Peyer's patch (tissue), 4 donors: ENCODE measurements at regions not wholly inside any gene's neighbourhood (a gene's known extent, or its start where the extent isn't known, plus 50 kb on each side); places are given as distances from the start of the nearest gene placed in this dataset.
"Not testable (repeated sequence)": the region's sequence is repeated elsewhere in the genome, so short reads cannot be mapped to it uniquely, and the experiment has no call there.

Experiments
- DNase-seq, 3 donors: peaks; one replicate each; pipeline ENCODE4 v3.0.0-alpha.2; 2017 to 2019
- H3K27ac ChIP-seq, 4 donors: fragments of 200-600 bp; sonication (generic); one replicate each; pipeline ENCODE4 v1.5.1; 2016 to 2019
- H3K27me3 ChIP-seq, 2 donors: fragments of 200-600 bp; sonication (generic); one replicate each; pipeline ENCODE4 v1.5.1; 2019
- H3K36me3 ChIP-seq, 3 donors: fragments of 200-600 bp; sonication (generic); one replicate each; pipeline ENCODE4 v1.5.1; 2016 to 2019
- H3K4me1 ChIP-seq, 4 donors: fragments of 200-600 bp; sonication (generic); one replicate each; pipeline ENCODE4 v1.5.1; 2016 to 2019
- H3K4me3 ChIP-seq, 4 donors: fragments of 200-600 bp; sonication (generic); 1 replicate in 3 of 4; 2 replicates in 1 of 4; pipeline ENCODE4 v1.5.1; 2016 to 2019; ENCODE audit warnings: mild to moderate bottlenecking in 1 of 4
- H3K9me3 ChIP-seq, 4 donors: fragments of 200-600 bp; sonication (generic); one replicate each; pipeline ENCODE4 v1.5.1; 2016 to 2019; ENCODE audit warnings: mild to moderate bottlenecking in 1 of 4
- POLR2A ChIP-seq, 2 donors: fragments of 450-650 bp; IDR thresholded peaks; one replicate each; pipeline ENCODE4 v1.5.1; 2017; ENCODE audit warnings: antibody characterized with exemption in 2 of 2, mild to moderate bottlenecking in 2 of 2, moderate library complexity in 2 of 2
- TF ChIP-seq, protein P1 (sequence below), 6 experiments: fragments of 450-650 bp in 4 of 6; fragments of 200-600 bp in 2 of 6; sonication (generic) in 1 of 6; IDR thresholded peaks; one replicate each; pipeline ENCODE4 v1.5.1; 2017 to 2019; ENCODE audit warnings: antibody characterized with exemption in 6 of 6, mild to moderate bottlenecking in 3 of 6, moderate library complexity in 1 of 6

DNA sequence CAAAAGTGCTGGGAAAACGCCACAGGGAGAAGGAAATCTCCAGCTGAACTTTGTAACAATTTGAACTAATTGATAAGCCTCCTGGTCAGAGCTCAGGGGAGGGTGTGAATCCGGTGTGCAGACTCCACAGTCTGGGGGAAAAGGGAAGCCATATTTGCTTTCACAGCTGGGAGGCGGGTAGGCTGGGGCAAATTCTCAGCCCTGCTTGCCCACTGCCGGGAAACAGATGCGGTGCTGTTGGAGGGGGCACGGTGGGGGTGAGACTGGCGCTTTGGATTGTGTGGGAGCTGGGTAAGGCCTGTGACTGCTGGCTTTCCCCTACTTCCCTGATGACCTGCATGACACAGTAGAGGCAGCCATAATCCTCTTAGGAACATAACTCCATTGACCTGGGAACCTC is 134.8 kb downstream of the ADCYAP1 start:
- no peaks in the 10 kb centered on the region for H3K4me1 ChIP-seq
- no peaks in the 10 kb centered on the region for H3K36me3 ChIP-seq
- TF ChIP-seq, protein P1, sequence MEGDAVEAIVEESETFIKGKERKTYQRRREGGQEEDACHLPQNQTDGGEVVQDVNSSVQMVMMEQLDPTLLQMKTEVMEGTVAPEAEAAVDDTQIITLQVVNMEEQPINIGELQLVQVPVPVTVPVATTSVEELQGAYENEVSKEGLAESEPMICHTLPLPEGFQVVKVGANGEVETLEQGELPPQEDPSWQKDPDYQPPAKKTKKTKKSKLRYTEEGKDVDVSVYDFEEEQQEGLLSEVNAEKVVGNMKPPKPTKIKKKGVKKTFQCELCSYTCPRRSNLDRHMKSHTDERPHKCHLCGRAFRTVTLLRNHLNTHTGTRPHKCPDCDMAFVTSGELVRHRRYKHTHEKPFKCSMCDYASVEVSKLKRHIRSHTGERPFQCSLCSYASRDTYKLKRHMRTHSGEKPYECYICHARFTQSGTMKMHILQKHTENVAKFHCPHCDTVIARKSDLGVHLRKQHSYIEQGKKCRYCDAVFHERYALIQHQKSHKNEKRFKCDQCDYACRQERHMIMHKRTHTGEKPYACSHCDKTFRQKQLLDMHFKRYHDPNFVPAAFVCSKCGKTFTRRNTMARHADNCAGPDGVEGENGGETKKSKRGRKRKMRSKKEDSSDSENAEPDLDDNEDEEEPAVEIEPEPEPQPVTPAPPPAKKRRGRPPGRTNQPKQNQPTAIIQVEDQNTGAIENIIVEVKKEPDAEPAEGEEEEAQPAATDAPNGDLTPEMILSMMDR (IDR thresholded peaks at IDR 0.05): no peak
- TF ChIP-seq POLR2A (IDR thresholded peaks at IDR 0.05): no peak
- DNase-seq: no peak
- no peak overlapping the region for H3K27ac ChIP-seq
- no peaks in the 10 kb centered on the region for H3K27me3 ChIP-seq
- H3K4me3 ChIP-seq: no peak overlapping the region
- H3K9me3 ChIP-seq: no peaks in the 10 kb centered on the region

DNA sequence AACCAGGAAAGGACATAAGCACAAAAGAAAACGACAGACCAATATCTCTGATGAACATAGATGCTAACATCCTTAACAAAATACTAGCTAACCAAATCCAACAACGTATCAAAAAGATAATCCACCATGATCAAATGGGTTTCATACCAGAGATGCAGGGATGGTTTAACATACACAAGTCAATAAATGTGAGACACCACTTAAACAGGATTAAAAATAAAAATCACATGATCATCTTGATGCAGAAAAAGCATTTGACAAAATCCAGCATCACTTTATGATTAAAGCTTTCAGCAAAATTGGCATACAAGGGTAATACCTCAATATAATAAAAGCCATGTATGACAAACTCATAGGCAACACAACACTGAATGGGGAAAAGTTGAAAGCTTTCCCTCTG is 138.4 kb downstream of the ADCYAP1 start:
- DNase-seq, H3K36me3 ChIP-seq, H3K4me3 ChIP-seq, H3K27me3 ChIP-seq, H3K4me1 ChIP-seq, H3K9me3 ChIP-seq, H3K27ac ChIP-seq: not testable (repeated sequence)

DNA sequence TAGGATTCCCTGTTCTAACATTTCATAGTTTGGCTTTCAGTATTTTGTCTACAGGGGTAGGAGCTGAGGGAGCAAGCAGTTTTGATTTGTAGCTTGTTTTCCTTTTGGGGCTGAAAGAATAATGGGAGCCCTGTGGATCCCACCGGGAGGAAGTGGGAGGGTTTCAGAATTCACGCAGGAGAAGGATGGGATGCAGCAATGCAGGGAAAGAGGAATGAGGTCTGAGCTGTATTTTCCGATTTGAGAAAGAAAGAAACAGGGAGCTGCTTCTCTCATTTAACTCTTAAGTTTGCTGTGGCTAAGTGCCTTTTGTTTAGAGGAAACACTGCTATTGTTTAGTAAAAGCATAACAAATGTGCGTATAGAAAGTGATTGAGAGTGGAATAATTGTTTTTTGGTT is 141.0 kb downstream of the ADCYAP1 start:
- DNase-seq: no peak
- Histone ChIP-seq H3K9me3 (no peaks in the 10 kb centered on the region), H3K36me3 (no peaks in the 10 kb centered on the region), H3K27me3 (no peaks in the 10 kb centered on the region), H3K4me3 (no peak overlapping the region), H3K4me1 (no peaks in the 10 kb centered on the region), H3K27ac (no peak overlapping the region)
- TF ChIP-seq, protein P1 (IDR thresholded peaks at IDR 0.05): no peak
- no peak for TF ChIP-seq POLR2A (IDR thresholded peaks at IDR 0.05)

DNA sequence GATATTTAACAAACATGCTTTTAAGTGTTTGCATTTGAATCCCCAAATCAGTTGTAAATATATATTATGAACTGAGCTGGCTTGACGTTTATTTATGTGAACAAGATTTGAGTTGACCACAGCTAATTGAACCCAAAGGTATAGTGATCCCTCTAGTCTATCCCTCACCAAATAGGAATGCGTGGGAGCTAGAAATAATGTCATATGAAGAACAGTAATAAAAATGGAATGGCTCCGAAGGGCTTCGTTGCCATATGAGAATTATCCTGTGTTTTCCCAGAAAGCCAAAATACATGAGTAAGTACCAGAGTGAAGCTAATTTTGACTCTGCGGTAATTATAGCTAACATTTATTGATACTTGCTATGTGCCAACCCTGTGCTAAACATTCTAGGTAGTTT is 142.7 kb downstream of the ADCYAP1 start:
- Histone ChIP-seq H3K27ac (no peak overlapping the region), H3K27me3 (no peaks in the 10 kb centered on the region), H3K9me3 (no peaks in the 10 kb centered on the region), H3K36me3 (no peaks in the 10 kb centered on the region), H3K4me1 (no peaks in the 10 kb centered on the region), H3K4me3 (no peak overlapping the region)
- no peak for DNase-seq
- TF ChIP-seq, protein P1 (IDR thresholded peaks at IDR 0.05): no peak
- TF ChIP-seq POLR2A (IDR thresholded peaks at IDR 0.05): no peak

DNA sequence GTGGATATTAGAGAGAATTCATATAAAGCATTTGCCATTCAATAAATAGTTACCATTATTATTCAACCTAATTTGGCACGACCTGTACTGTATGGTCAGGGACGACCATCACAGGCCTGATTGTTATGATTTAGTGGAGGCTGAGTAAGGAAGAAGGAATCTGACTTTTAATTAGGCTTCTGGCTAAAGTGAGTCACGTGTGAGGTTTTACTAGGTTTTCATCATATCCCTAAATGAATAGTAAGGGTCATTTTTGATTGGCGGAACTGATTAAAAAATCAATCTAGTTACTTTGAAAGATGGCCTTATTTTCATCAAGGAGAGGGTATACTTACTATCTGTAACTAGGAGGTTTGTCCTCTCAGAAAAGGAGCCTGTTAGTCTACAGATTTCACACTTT is 143.4 kb downstream of the ADCYAP1 start:
- no peak for DNase-seq
- H3K4me1 ChIP-seq: no peaks in the 10 kb centered on the region
- TF ChIP-seq POLR2A (IDR thresholded peaks at IDR 0.05): no peak
- TF ChIP-seq, protein P1 (IDR thresholded peaks at IDR 0.05): no peak
- H3K9me3 ChIP-seq: no peaks in the 10 kb centered on the region
- no peak overlapping the region for H3K4me3 ChIP-seq
- no peaks in the 10 kb centered on the region for H3K36me3 ChIP-seq
- no peak overlapping the region for H3K27ac ChIP-seq
- no peaks in the 10 kb centered on the region for H3K27me3 ChIP-seq

DNA sequence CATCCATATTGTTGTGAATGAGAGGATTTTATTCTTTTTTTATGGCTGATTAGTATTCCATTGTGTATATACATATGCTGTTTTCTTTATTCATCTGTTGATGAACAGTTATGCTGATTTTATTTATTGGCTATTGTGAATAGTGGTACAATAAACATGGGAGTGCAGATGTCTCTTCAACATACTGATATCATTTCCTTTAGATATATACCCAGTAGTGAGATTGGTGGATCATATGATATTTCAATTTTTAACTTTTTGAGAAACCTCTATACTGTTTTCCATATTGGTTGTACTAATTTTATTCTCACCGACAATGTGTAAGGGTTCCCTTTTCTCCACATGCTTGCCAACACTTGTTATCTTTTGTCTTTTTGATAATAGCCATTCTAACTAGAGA is 144.5 kb downstream of the ADCYAP1 start:
- TF ChIP-seq, protein P1 (IDR thresholded peaks at IDR 0.05): no peak
- TF ChIP-seq POLR2A (IDR thresholded peaks at IDR 0.05): no peak
- H3K27ac ChIP-seq: no peak overlapping the region
- H3K27me3 ChIP-seq: no peaks in the 10 kb centered on the region
- H3K9me3 ChIP-seq: no peaks in the 10 kb centered on the region
- DNase-seq: no peak
- no peaks in the 10 kb centered on the region for H3K36me3 ChIP-seq
- H3K4me3 ChIP-seq: no peak overlapping the region
- H3K4me1 ChIP-seq: no peaks in the 10 kb centered on the region
